ENCODE measurements at regions not wholly inside any gene's neighbourhood (a gene's known extent, or its start where the extent isn't known, plus 50 kb on each side); places are given as distances from the start of the nearest gene placed in this dataset.

DNA sequence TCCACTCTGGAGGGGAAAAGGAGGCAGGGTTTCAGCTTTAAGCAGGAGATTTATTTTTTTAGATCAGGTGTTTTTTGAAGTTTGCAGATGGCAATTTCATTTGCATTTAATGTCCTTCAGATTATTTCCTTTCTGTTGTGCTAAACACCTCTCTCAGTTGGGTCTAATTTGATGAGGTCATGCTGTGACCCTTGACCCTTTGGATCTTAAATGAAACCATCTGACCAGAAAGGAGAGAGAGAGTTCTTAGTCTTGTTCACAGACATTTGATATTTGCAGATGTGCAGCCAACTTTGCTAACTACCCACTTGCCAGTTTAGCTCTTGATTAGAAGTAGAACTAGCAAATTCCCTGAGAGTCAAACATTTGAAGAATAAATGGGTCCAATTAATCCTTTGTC lies 101.5 kb upstream of the RAB11FIP2 start:
- ChIA-PET POLR2A (no interaction called here), CTCF (no interaction called here)
- TF ChIP-seq CTCF (IDR thresholded peaks at IDR 0.05; ENCODE audit: insufficient read depth, low read length, missing control alignments) = no peak
- no peak for DNase-seq (ENCODE audit: low read depth, low spot score)
- no peak overlapping the region for H3K4me3 ChIP-seq (ENCODE audit: low read depth, low read length)

- POLR2A ChIA-PET = no interaction called here
- no peak for DNase-seq (ENCODE audit: low read depth, low spot score)
- H3K4me3 ChIP-seq (ENCODE audit: low read depth, low read length) = no peak overlapping the region
- TF ChIP-seq CTCF (IDR thresholded peaks at IDR 0.05; ENCODE audit: insufficient read depth, low read length, missing control alignments) = no peak
- CTCF ChIA-PET = interaction anchor here (2.5 kb wide), 1 partner anchor 39 kb away, joined by 6 read pairs; no protein-coding TSS in a partner anchor
These were observed 98.5 kb upstream of the RAB11FIP2 start for GRCh38 chr10:118145256-118145655.

GRCh38 chr10:118141471-118141870 lies 94.7 kb upstream of the RAB11FIP2 start:
- no peak overlapping the region for H3K4me3 ChIP-seq (ENCODE audit: low read depth, low read length)
- ChIA-PET POLR2A (no interaction called here), CTCF (no interaction called here)
- DNase-seq (ENCODE audit: low read depth, low spot score) = no peak
- TF ChIP-seq CTCF (IDR thresholded peaks at IDR 0.05; ENCODE audit: insufficient read depth, low read length, missing control alignments) = no peak

- peak; percentile 2 for DNase-seq (ENCODE audit: low read depth, low spot score)
- TF ChIP-seq CTCF (IDR thresholded peaks at IDR 0.05; ENCODE audit: insufficient read depth, low read length, missing control alignments) = no peak
- ChIA-PET CTCF (interaction anchor here (1.6 kb wide), 1 partner anchor 33 kb away, joined by 3 read pairs; no protein-coding TSS in a partner anchor), POLR2A (no interaction called here)
- no peak overlapping the region for H3K4me3 ChIP-seq (ENCODE audit: low read depth, low read length)
These were observed 92.6 kb upstream of the RAB11FIP2 start for GRCh38 chr10:118139321-118139720.

GRCh38 chr10:118128675-118129074 lies 81.9 kb upstream of the RAB11FIP2 start:
- no peak for TF ChIP-seq CTCF (IDR thresholded peaks at IDR 0.05; ENCODE audit: insufficient read depth, low read length, missing control alignments)
- DNase-seq (ENCODE audit: low read depth, low spot score) = no peak
- ChIA-PET CTCF (no interaction called here), POLR2A (no interaction called here)
- H3K4me3 ChIP-seq (ENCODE audit: low read depth, low read length) = no peak overlapping the region

DNA sequence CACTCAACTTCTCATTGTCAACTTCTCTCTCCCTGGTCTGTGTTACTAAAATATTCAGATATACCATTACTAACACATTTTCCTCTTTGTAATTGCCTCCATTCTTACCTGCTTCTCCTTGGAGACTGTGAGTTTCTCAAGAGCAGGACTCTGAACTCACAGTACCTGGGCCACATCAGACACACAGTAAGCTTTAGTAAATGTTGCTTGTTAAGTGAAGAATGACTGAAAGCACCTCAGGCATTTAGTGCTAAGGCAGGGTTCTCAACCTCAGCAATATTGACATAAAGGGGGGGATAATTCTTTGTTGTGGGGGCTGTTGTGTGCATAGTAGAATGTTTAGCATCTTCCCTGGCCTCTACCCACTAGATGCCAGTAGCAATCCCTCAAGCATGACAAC lies 72.0 kb upstream of the RAB11FIP2 start:
- POLR2A ChIA-PET = no interaction called here
- CTCF ChIA-PET = interaction anchor here (1.6 kb wide), 1 partner anchor 9 kb away, joined by 3 read pairs; no protein-coding TSS in a partner anchor
- H3K4me3 ChIP-seq (ENCODE audit: low read depth, low read length) = no peak overlapping the region
- no peak for TF ChIP-seq CTCF (IDR thresholded peaks at IDR 0.05; ENCODE audit: insufficient read depth, low read length, missing control alignments)
- DNase-seq (ENCODE audit: low read depth, low spot score) = no peak
